GM18907 (cell line): ENCODE measurements at regions not wholly inside any gene's neighbourhood (a gene's known extent, or its start where the extent isn't known, plus 50 kb on each side); places are given as distances from the start of the nearest gene placed in this dataset.
A peak's percentile ranks its signal among the peaks of the same experiment; 100 is the strongest.

Experiments
- ATAC-seq: cut with Tn5 transposase; IDR thresholded peaks from one replicate; pipeline ENCODE4 v1.9.1; 2021; ENCODE audit warnings: mild to moderate bottlenecking, moderate library complexity; ENCODE audit not compliant: unreplicated experiment

GRCh38 chr16:85546585-85547447, 66.3 kb upstream of the GSE1 start:
- no peak for ATAC-seq

GRCh38 chr16:85548375-85548774, 64.7 kb upstream of the GSE1 start:
- ATAC-seq = no peak

- no peak for ATAC-seq
These were observed 63.2 kb upstream of the GSE1 start for GRCh38 chr16:85549766-85550421.

GRCh38 chr16:85550422-85550864, 62.7 kb upstream of the GSE1 start:
- ATAC-seq = no peak

- no peak for ATAC-seq
These were observed 61.9 kb upstream of the GSE1 start for GRCh38 chr16:85550953-85551924.

GRCh38 chr16:85552980-85553435, 60.1 kb upstream of the GSE1 start:
- ATAC-seq = no peak

- ATAC-seq = peak; percentile 32
These were observed 59.5 kb upstream of the GSE1 start for GRCh38 chr16:85553436-85554113.

GRCh38 chr16:85554114-85554888, 58.8 kb upstream of the GSE1 start:
- peak; percentile 53 for ATAC-seq

- no peak for ATAC-seq
These were observed 58.0 kb upstream of the GSE1 start for GRCh38 chr16:85554889-85555718.

GRCh38 chr16:85555719-85556455, 57.2 kb upstream of the GSE1 start:
- ATAC-seq = no peak

- no peak for ATAC-seq
These were observed 56.6 kb upstream of the GSE1 start for GRCh38 chr16:85556456-85557082.

- ATAC-seq = no peak
These were observed 55.8 kb upstream of the GSE1 start for GRCh38 chr16:85557083-85557970.

- no peak for ATAC-seq
These were observed 55.0 kb upstream of the GSE1 start for GRCh38 chr16:85557971-85558657.

GRCh38 chr16:85560932-85561247, 52.2 kb upstream of the GSE1 start:
- no peak for ATAC-seq

GRCh38 chr16:85561248-85562092, 51.7 kb upstream of the GSE1 start:
- no peak for ATAC-seq
